ENCODE measurements at regions not wholly inside any gene's neighbourhood (a gene's known extent, or its start where the extent isn't known, plus 50 kb on each side); places are given as distances from the start of the nearest gene placed in this dataset.
"Not testable (repeated sequence)": the region's sequence is repeated elsewhere in the genome, so short reads cannot be mapped to it uniquely, and the experiment has no call there.

DNA sequence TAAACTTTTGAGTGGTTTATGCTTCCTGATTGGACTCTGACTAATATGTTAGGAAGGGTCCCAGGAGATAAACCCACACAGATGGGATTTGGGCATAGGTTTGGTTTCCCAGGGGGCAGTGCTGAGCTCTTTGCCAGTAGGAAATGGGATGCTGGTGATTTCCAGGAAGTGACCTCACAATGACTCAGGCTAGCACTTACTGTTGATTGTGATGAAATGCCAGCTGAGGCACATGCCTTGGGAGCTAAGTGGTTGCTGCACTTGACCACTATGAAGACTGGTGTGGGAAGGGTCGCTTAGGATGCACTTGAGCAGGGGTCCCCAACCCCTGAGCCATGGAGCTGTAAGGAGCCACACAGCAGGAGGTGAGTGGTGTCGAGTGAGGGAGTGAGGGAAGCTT, 55.5 kb upstream of the METTL14 start:
- TF ChIP-seq, protein P1, sequence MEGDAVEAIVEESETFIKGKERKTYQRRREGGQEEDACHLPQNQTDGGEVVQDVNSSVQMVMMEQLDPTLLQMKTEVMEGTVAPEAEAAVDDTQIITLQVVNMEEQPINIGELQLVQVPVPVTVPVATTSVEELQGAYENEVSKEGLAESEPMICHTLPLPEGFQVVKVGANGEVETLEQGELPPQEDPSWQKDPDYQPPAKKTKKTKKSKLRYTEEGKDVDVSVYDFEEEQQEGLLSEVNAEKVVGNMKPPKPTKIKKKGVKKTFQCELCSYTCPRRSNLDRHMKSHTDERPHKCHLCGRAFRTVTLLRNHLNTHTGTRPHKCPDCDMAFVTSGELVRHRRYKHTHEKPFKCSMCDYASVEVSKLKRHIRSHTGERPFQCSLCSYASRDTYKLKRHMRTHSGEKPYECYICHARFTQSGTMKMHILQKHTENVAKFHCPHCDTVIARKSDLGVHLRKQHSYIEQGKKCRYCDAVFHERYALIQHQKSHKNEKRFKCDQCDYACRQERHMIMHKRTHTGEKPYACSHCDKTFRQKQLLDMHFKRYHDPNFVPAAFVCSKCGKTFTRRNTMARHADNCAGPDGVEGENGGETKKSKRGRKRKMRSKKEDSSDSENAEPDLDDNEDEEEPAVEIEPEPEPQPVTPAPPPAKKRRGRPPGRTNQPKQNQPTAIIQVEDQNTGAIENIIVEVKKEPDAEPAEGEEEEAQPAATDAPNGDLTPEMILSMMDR (IDR thresholded peaks at IDR 0.05; ENCODE audit: low read length), result not testable (repeated sequence)
- TF ChIP-seq EZH2 (optimal IDR thresholded peaks at IDR 0.05; ENCODE audit: low read depth, low read length), result not testable (repeated sequence)
